Uterus (tissue), 2 donors: ENCODE measurements at regions not wholly inside any gene's neighbourhood (a gene's known extent, or its start where the extent isn't known, plus 50 kb on each side); places are given as distances from the start of the nearest gene placed in this dataset.

Experiments
- POLR2A ChIP-seq, 2 donors: fragments of 450-650 bp; IDR thresholded peaks; one replicate each; pipeline ENCODE4 v1.6.1; 2016; ENCODE audit warnings: antibody characterized with exemption in 2 of 2, mild to moderate bottlenecking in 1 of 2, moderate library complexity in 1 of 2
- TF ChIP-seq, protein P1 (sequence below), 4 experiments: fragments of 200-600 bp in 2 of 4; fragments of 450-650 bp in 2 of 4; sonication (generic) in 2 of 4; IDR thresholded peaks; one replicate each; pipeline ENCODE4 v1.5.1; 2016 to 2019; ENCODE audit warnings: antibody characterized with exemption in 4 of 4, mild to moderate bottlenecking in 2 of 4, moderate library complexity in 1 of 4

- TF ChIP-seq POLR2A (IDR thresholded peaks at IDR 0.05): no peak
- TF ChIP-seq, protein P1, sequence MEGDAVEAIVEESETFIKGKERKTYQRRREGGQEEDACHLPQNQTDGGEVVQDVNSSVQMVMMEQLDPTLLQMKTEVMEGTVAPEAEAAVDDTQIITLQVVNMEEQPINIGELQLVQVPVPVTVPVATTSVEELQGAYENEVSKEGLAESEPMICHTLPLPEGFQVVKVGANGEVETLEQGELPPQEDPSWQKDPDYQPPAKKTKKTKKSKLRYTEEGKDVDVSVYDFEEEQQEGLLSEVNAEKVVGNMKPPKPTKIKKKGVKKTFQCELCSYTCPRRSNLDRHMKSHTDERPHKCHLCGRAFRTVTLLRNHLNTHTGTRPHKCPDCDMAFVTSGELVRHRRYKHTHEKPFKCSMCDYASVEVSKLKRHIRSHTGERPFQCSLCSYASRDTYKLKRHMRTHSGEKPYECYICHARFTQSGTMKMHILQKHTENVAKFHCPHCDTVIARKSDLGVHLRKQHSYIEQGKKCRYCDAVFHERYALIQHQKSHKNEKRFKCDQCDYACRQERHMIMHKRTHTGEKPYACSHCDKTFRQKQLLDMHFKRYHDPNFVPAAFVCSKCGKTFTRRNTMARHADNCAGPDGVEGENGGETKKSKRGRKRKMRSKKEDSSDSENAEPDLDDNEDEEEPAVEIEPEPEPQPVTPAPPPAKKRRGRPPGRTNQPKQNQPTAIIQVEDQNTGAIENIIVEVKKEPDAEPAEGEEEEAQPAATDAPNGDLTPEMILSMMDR (IDR thresholded peaks at IDR 0.05): no peak
Observed at GRCh38 chr5:104628911-104629310, 1066.3 kb upstream of the NUDT12 start.
